Heart left ventricle (tissue), 16 donors: ENCODE measurements at regions not wholly inside any gene's neighbourhood (a gene's known extent, or its start where the extent isn't known, plus 50 kb on each side); places are given as distances from the start of the nearest gene placed in this dataset.

ENCODE experiments used
- ATAC-seq, 4 donors: fragments of 200-7000 bp; cut with Tn5 transposase; one replicate each; pipeline ENCODE4 v1.9.1; 2020 to 2022; ENCODE audit warnings: moderate library complexity in 4 of 4, mild to moderate bottlenecking in 3 of 4, moderate number of reproducible peaks in 1 of 4
- DNase-seq, 5 donors: peaks; one replicate each; pipeline ENCODE4 v3.0.0-alpha.2; 2020
- H3K27ac ChIP-seq, 12 donors: fragments of 200-600 bp; sonication (generic) in 4 of 12; one replicate each; pipeline versions ENCODE4 v1.5.0 to v1.8.0; 2016 to 2022; ENCODE audit warnings: mild to moderate bottlenecking in 2 of 12
- H3K27me3 ChIP-seq, 9 donors: fragments of 200-600 bp; sonication (generic) in 2 of 9; one replicate each; pipeline versions ENCODE4 v1.5.1 to v1.8.0; 2016 to 2022; ENCODE audit warnings: mild to moderate bottlenecking in 3 of 9
- H3K36me3 ChIP-seq, 9 donors: fragments of 200-600 bp; sonication (generic) in 2 of 9; one replicate each; pipeline versions ENCODE4 v1.5.0 to v1.8.0; 2018 to 2022; ENCODE audit warnings: mild to moderate bottlenecking in 2 of 9
- H3K4me1 ChIP-seq, 12 donors: fragments of 200-600 bp; sonication (generic) in 4 of 12; one replicate each; pipeline versions ENCODE4 v1.5.0 to v1.8.0; 2016 to 2022; ENCODE audit warnings: mild to moderate bottlenecking in 3 of 12
- H3K4me3 ChIP-seq, 12 donors: fragments of 200-600 bp; sonication (generic) in 4 of 12; one replicate each; pipeline versions ENCODE4 v1.5.0 to v1.8.0; 2017 to 2022; ENCODE audit warnings: mild to moderate bottlenecking in 9 of 12, moderate library complexity in 4 of 12
- H3K9me3 ChIP-seq, 12 donors: fragments of 200-600 bp; sonication (generic) in 4 of 12; one replicate each; pipeline versions ENCODE4 v1.5.0 to v1.8.0; 2016 to 2022; ENCODE audit warnings: mild to moderate bottlenecking in 1 of 12
- POLR2A ChIP-seq, 2 donors: fragments of 450-650 bp; IDR thresholded peaks; one replicate each; pipeline ENCODE4 v1.6.1; 2017; ENCODE audit warnings: antibody characterized with exemption in 2 of 2, mild to moderate bottlenecking in 2 of 2, moderate library complexity in 2 of 2
- WGBS, 4 donors: extraction: QIAGEN DNeasy Blood & Tissue Kit in 2 of 4; methylation state at CpG; one replicate each; pipeline versions ENCODE4 v1.1.5 to v1.1.7; 2013 to 2018; 5-methylcytosine and 5-hydroxymethylcytosine counted together
- intact Hi-C, 10 donors: fragments of 100-400 bp; cut with DNase I; formaldehyde crosslinking; loops; one replicate each; pipeline versions ENCODE4 v1.11.1 to v1.14.2; 2022
- TF ChIP-seq, protein P1 (sequence below), 12 donors: fragments of 200-600 bp; sonication (generic) in 4 of 12; IDR thresholded peaks; one replicate each; pipeline versions ENCODE4 v1.5.0 to v1.8.0; 2018 to 2022; ENCODE audit warnings: antibody characterized with exemption in 12 of 12, mild to moderate bottlenecking in 5 of 12
- donor health status: ischemic (EF 13 %, LVEDD 7.1; RV severe dilation, severe dysfunction).
- donor health status: healthy with polysubstance abuse.
- donor health status: DM: no; HTN: yes; CAD: no.
- donor health status: DM: no; HTN: no; CAD: no.
- donor health status: ischemic (EF 25% LVEDD 6.9; RV normal size, moderate dysfunction).
- donor health status: ischemic (EF 25% LVEDD 5.7; RV mildly dilated, moderate dysfunction).
- donor health status: healthy.
- donor health status: DM: yes; HTN: yes; CAD: no.
- donor health status: ischemic (EF 35%, LVEDD 5.7; RV mildly dilated, moderate dysfunction).
- donor health status: nonischemic (EF 11% LVEDD 7.7; RV severe dilation, severe dysfunction).
- donor health status: DM: yes; HTN: yes; CAD: no.
- donor health status: PGD.
- donor health status: ischemic (EF 29% LVEDD 5.4; RV normal size, mild dysfunction).
- donor health status: nonischemic (EF 23%, LVEDD 6.1; RV moderate dilation, normal function).

DNA sequence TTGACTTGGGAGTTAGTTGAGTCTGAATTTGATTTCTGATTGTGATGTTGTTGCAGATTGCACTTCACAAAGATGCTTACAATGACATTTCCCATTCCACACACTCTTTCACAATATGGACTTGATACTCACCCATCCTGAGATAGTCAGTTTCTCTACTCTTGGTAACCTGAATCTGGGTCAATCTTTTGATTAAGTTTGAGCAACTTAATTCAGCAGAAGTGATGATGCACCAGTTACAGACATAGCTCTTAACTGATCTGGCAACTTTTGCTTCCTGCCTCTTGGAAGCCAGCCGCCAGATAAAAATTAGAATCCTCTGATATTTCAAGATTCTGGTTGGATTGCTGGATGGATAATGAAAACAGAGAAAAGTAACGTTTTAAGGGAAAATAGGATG lies 79.7 kb upstream of the OSMR start:
- H3K4me3 ChIP-seq, result no peak overlapping the region
- peaks cover 0 to 15% (median 10%) of the 10 kb centered on the region in 12 donors for H3K9me3 ChIP-seq
- whole genome bisulfite sequencing, 4 donors, result 52 to 69% (median 60%) methylated on average over 2 of the region's 2 CpGs
- H3K27ac ChIP-seq, result no peak overlapping the region
- ATAC-seq (no peak), DNase-seq (no peak)
- TF ChIP-seq POLR2A (IDR thresholded peaks at IDR 0.05), result no peak
- TF ChIP-seq, protein P1, sequence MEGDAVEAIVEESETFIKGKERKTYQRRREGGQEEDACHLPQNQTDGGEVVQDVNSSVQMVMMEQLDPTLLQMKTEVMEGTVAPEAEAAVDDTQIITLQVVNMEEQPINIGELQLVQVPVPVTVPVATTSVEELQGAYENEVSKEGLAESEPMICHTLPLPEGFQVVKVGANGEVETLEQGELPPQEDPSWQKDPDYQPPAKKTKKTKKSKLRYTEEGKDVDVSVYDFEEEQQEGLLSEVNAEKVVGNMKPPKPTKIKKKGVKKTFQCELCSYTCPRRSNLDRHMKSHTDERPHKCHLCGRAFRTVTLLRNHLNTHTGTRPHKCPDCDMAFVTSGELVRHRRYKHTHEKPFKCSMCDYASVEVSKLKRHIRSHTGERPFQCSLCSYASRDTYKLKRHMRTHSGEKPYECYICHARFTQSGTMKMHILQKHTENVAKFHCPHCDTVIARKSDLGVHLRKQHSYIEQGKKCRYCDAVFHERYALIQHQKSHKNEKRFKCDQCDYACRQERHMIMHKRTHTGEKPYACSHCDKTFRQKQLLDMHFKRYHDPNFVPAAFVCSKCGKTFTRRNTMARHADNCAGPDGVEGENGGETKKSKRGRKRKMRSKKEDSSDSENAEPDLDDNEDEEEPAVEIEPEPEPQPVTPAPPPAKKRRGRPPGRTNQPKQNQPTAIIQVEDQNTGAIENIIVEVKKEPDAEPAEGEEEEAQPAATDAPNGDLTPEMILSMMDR (IDR thresholded peaks at IDR 0.05), result no peak
- H3K4me1 ChIP-seq, result peaks cover 0 to 13% (median 4%) of the 10 kb centered on the region in 12 donors
- H3K27me3 ChIP-seq, result no peaks in the 10 kb centered on the region
- no peaks in the 10 kb centered on the region for H3K36me3 ChIP-seq
- intact Hi-C loops, result loop anchor here in 1 of 10 donors (10.0 kb wide), 1 partner anchor 51 kb away; no protein-coding TSS in a partner anchor

DNA sequence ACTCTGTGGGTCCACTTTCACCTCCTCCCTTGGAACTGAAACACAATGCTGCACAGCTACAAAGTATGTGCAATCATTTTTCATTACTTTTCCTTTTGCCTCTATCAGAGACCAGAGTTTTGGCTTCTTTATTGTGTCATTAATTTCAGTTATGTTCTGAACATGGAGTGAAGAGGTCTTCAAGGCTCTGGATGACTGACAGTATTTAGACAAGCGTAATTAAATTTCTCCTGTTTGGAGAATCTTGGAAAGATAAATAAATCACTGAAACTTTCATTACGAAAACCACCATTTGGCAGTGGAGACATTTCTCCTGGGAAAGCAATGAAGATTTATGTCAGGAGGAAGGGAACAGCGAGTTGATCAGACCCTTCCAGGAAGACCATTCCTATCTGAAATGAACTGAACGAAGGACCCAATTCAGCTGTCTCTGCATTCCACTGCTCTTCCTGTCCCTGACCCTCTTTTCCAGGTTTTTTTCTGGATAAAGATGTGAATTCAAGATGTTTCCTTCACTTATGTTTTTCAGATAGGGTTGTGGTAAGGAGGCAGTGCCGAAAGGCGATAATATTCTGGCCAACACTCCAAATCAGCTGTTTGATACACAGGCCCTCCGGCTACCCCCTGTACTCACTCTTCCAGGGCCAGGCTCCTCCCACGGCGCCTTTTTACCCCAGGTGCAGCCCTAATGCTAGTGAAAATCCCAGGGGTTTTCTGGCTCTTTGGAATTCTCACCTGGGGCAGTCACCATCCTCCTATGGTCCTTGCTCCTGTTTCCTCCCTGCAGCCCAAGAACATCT lies 77.2 kb upstream of the OSMR start:
- Histone ChIP-seq H3K4me3 (no peak overlapping the region), H3K9me3 (peaks cover 0 to 15% (median 10%) of the 10 kb centered on the region in 12 donors), H3K27me3 (no peaks in the 10 kb centered on the region), H3K36me3 (no peaks in the 10 kb centered on the region), H3K4me1 (peaks cover 0 to 13% (median 4%) of the 10 kb centered on the region in 12 donors), H3K27ac (peak overlapping the region in 2 of 12 donors; percentile 28 to 40)
- intact Hi-C loops, result loop anchor here in 1 of 10 donors (10.0 kb wide), 1 partner anchor 54 kb away; no protein-coding TSS in a partner anchor
- no peak for TF ChIP-seq POLR2A (IDR thresholded peaks at IDR 0.05)
- TF ChIP-seq, protein P1 (IDR thresholded peaks at IDR 0.05), result no peak
- WGBS, 4 donors, result 43 to 58% (median 52%) methylated on average over 9 of the region's 9 CpGs
- no peak for DNase-seq
- ATAC-seq, result peak in 2 of 4 donors; percentile 55 to 57

DNA sequence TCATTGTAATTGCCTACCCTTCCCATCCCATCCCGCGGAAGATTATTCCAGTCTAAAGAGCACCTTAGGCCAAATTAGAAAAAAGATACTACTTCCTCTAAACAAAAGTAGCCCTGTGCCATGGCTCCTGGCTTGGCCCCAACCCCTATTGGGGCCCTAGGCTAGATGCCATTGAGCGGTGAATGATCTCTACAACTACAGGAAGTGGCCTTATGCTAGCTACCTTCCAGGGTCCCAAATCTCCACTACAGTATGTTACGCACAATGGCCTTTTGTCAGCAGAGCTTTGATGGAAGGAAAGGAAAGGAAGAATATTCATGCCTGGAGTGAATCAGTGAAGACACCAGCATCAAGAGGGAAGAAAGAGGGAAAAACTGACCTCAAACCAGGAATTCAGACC lies 73.3 kb upstream of the OSMR start:
- 89 to 95% (median 93%) methylated on average over 4 of the region's 4 CpGs for WGBS, 4 donors
- DNase-seq (no peak), ATAC-seq (no peak)
- TF ChIP-seq POLR2A (IDR thresholded peaks at IDR 0.05), result no peak
- H3K9me3 ChIP-seq, result peaks cover 0 to 2% (median 0%) of the 10 kb centered on the region in 12 donors
- H3K27ac ChIP-seq, result no peak overlapping the region
- intact Hi-C loops, result no loop called here
- no peaks in the 10 kb centered on the region for H3K27me3 ChIP-seq
- H3K4me3 ChIP-seq, result no peak overlapping the region
- no peaks in the 10 kb centered on the region for H3K36me3 ChIP-seq
- peaks cover 0 to 20% (median 4%) of the 10 kb centered on the region in 12 donors for H3K4me1 ChIP-seq

DNA sequence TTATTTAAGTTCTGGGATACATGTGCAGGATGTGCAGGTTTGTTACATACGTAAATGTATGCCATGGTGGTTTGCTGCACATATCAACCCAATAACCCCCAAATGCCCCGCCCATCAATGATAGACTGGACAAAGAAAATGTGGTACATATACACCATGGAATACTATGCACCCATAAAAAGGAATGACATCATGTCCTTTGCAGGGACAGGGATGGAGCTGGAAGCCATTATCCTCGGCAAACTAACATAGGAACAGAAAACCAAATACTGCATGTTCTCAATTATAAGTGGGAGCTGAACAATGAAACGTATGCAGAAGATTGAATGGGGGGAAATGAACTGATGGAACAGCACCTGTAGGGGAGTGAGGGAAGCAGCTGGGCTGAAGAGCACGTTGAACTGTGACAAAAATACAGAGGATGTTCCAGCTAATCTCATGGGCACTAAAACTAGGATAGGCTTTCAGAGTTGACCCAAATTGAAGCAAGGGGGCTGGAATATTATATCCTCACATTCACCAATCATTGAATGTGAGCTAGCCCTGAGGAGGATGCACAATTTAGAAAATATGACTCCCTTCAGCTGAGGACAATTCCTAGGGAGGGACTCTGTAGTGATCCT lies 70.5 kb upstream of the OSMR start:
- 74 to 85% (median 83%) methylated on average over 5 of the region's 5 CpGs for WGBS, 4 donors
- H3K27me3 ChIP-seq, result no peaks in the 10 kb centered on the region
- H3K27ac ChIP-seq, result no peak overlapping the region

More for the DNA sequence above, 70.5 kb upstream of the OSMR start:
- no peak for DNase-seq
- Histone ChIP-seq H3K9me3 (no peaks in the 10 kb centered on the region), H3K4me1 (peaks cover 0 to 11% (median under 1%) of the 10 kb centered on the region in 12 donors), H3K4me3 (no peak overlapping the region), H3K36me3 (no peaks in the 10 kb centered on the region)
- TF ChIP-seq, protein P1 (IDR thresholded peaks at IDR 0.05), result no peak
- no peak for TF ChIP-seq POLR2A (IDR thresholded peaks at IDR 0.05)
- ATAC-seq, result no peak
- intact Hi-C loops, result no loop called here
